ENCODE measurements at regions not wholly inside any gene's neighbourhood (a gene's known extent, or its start where the extent isn't known, plus 50 kb on each side); places are given as distances from the start of the nearest gene placed in this dataset.

DNA sequence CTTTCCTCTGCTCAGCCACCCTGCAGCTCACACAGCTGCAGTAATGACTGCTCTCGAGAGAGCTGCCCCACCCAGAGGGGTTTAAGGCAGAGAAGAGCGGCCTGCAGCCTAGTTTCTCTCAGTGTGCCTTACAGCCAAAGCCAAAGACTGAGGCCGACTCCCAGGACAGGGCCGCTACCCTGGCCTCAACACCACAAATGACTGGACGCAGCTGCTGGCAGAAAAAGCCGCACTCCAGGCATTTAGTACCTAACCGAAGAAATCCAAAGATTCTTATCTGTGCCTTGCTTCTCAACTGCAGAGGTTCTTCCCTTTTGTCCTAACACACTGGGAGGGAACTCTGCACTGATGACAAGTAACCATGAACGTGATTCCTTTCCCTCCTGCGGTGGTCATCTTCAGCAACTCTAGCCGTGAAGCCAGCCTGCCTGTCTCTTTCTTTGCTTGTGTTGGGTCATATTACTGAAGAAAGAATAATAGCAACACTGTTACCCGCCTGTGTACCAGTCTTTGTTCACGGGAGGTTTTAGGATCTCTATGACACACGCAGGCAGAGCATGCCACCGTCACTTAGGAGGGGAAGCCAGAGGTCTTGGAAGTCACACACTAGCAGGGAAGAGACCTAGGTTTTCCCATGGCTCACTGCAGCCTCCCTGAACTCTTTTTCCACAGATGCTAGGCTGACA is 202.7 kb downstream of the RHOU start:
- TF ChIP-seq, protein P1, sequence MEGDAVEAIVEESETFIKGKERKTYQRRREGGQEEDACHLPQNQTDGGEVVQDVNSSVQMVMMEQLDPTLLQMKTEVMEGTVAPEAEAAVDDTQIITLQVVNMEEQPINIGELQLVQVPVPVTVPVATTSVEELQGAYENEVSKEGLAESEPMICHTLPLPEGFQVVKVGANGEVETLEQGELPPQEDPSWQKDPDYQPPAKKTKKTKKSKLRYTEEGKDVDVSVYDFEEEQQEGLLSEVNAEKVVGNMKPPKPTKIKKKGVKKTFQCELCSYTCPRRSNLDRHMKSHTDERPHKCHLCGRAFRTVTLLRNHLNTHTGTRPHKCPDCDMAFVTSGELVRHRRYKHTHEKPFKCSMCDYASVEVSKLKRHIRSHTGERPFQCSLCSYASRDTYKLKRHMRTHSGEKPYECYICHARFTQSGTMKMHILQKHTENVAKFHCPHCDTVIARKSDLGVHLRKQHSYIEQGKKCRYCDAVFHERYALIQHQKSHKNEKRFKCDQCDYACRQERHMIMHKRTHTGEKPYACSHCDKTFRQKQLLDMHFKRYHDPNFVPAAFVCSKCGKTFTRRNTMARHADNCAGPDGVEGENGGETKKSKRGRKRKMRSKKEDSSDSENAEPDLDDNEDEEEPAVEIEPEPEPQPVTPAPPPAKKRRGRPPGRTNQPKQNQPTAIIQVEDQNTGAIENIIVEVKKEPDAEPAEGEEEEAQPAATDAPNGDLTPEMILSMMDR (IDR thresholded peaks at IDR 0.05): no peak
- TF ChIP-seq POLR2A (IDR thresholded peaks at IDR 0.05) (no peak), EP300 (IDR thresholded peaks at IDR 0.05) (no peak)
- Histone ChIP-seq H3K9me3 (no peaks in the 10 kb centered on the region), H3K27ac (no peak overlapping the region), H3K4me1 (ENCODE audit: insufficient read depth) (no peaks in the 10 kb centered on the region), H3K36me3 (no peaks in the 10 kb centered on the region), H3K27me3 (no peaks in the 10 kb centered on the region), H3K4me3 (no peak overlapping the region)
- intact Hi-C loops (cut with DNase I): no loop called here
- 67 to 80% (median 74%) methylated on average over 14 of the region's 14 CpGs for WGBS, 3 donors
- DNase-seq: no peak

DNA sequence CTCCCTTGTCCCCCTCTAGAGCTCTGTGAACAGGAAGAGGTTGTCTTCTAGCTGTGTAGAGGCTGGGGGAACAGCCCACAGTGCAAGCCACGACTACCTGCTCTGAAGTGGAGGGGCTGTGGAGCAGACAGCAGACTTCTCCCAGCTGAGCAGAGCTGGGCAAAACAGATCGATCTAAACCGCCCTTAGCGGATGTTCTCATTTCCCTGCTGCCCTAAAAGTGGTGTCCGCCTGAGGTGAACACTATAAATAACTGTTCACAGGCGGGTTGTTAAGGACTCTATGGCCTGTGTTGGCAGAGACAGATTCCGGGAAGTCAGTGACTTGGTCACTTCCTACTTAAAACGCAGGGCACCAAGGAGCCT is 203.2 kb downstream of the RHOU start:
- no peaks in the 10 kb centered on the region for H3K36me3 ChIP-seq
- DNase-seq: no peak
- no peaks in the 10 kb centered on the region for H3K27me3 ChIP-seq
- no peaks in the 10 kb centered on the region for H3K9me3 ChIP-seq
- H3K4me1 ChIP-seq (ENCODE audit: insufficient read depth): no peaks in the 10 kb centered on the region
- TF ChIP-seq POLR2A (IDR thresholded peaks at IDR 0.05) (no peak), EP300 (IDR thresholded peaks at IDR 0.05) (no peak)
- TF ChIP-seq, protein P1 (IDR thresholded peaks at IDR 0.05): no peak
- 72 to 73% (median 73%) methylated on average over 8 of the region's 8 CpGs for WGBS, 3 donors
- no peak overlapping the region for H3K27ac ChIP-seq
- H3K4me3 ChIP-seq: no peak overlapping the region
- intact Hi-C loops (cut with DNase I): no loop called here

DNA sequence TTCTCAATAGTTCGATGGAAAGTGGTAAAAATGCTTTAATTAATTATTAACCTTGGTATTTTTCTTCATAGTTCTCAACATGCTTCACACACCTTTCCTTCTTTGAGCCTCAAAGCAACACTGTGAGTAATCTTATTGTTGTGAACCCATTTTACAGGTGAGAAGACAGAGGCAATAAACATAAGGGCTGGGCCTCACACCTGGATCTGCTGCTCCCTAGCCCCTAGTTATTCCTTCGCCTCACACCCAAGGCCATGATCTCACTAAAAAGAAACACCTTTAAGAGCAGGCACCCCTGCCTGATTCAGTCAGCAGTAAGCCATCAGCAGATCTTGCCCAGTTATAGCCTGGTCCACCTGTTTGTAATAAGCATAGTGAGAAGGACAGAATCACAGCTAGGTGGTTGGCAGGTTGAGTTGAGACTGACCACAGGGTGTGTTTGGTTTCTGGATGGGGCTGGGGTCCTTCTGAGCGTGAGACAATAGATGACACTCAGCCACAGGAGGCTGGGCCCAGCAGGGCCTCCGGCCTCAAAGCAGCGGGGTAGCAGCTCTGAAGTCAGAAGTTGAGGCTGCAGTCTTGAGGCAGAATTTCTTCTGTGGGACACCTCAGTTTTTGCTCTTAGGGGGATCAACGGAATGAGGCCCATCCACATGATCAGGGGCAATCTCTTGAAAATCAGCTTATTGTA is 203.9 kb downstream of the RHOU start:
- Histone ChIP-seq H3K9me3 (no peaks in the 10 kb centered on the region), H3K36me3 (no peaks in the 10 kb centered on the region), H3K4me1 (ENCODE audit: insufficient read depth) (no peaks in the 10 kb centered on the region), H3K27me3 (no peaks in the 10 kb centered on the region), H3K27ac (no peak overlapping the region), H3K4me3 (no peak overlapping the region)
- TF ChIP-seq, protein P1 (IDR thresholded peaks at IDR 0.05): no peak
- TF ChIP-seq EP300 (IDR thresholded peaks at IDR 0.05) (no peak), POLR2A (IDR thresholded peaks at IDR 0.05) (no peak)
- intact Hi-C loops (cut with DNase I): no loop called here
- 91 to 94% (median 93%) methylated on average over 6 of the region's 6 CpGs for WGBS, 3 donors
- no peak for DNase-seq

DNA sequence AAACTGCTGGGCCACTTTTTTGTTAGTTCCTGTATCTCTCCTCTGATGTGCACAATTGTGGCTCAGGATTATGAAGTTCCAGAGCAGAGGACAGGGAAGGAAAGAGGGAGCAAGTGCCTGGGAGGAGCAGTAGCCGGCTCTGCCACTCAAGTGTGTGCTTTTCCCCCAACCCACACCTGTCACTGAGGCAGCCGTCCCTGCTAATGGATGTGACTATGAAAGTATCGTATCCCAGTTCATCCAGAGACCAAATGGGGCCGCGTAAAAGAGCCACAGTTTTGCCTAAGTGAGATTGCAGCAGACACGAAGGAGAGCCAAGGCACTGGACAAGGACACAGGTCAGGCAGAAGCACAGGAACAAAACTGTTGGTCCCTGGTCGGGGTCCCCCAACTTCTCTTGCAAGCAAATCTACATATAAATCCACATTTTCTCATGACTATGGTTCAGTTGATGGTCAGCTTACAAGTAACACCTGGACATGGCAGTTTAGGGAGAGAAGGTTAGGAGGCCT is 204.7 kb downstream of the RHOU start:
- Histone ChIP-seq H3K9me3 (no peaks in the 10 kb centered on the region), H3K36me3 (no peaks in the 10 kb centered on the region), H3K27me3 (no peaks in the 10 kb centered on the region), H3K27ac (no peak overlapping the region), H3K4me1 (ENCODE audit: insufficient read depth) (no peaks in the 10 kb centered on the region), H3K4me3 (no peak overlapping the region)
- no peak for DNase-seq
- intact Hi-C loops (cut with DNase I): no loop called here
- TF ChIP-seq POLR2A (IDR thresholded peaks at IDR 0.05): no peak
- TF ChIP-seq EP300 (IDR thresholded peaks at IDR 0.05): no peak
- TF ChIP-seq, protein P1 (IDR thresholded peaks at IDR 0.05): no peak
- WGBS, 3 donors: 91 to 96% (median 94%) methylated on average over 7 of the region's 7 CpGs

Measured in ovary (tissue), 7 donors.